Activated CD8-positive, alpha-beta T cell treated with anti-CD3 and anti-CD28 coated beads, Interleukin-2, amount 10 ng/mL, durations not matched to agents 7 days and 5 days (primary cell): ENCODE measurements at regions not wholly inside any gene's neighbourhood (a gene's known extent, or its start where the extent isn't known, plus 50 kb on each side); places are given as distances from the start of the nearest gene placed in this dataset.

Source experiments
- ATAC-seq: fragments of 150-1000 bp; cut with Tn5 transposase; one replicate; pipeline ENCODE4 v1.10.0; 2021; ENCODE audit warnings: moderate library complexity
- CTCF ChIA-PET: fragments of 350-600 bp; sonication (Branson Sonifier 250); formaldehyde crosslinking; loops from one replicate; lab custom pipeline; 2021; ENCODE audit warnings: antibody characterized with exemption; lab: Charles Lee
- POLR2A ChIA-PET: fragments of 350-600 bp; sonication (Branson Sonifier 250); formaldehyde crosslinking; loops from one replicate; lab custom pipeline; 2021; ENCODE audit warnings: antibody characterized with exemption; lab: Charles Lee
- DNase-seq: peaks from one replicate; pipeline ENCODE4 v3.0.0-alpha.2; 2020
- H3K27ac Mint-ChIP-seq: one replicate; pipeline ENCODE4 v1.8.0; 2021; ENCODE audit warnings: mild to moderate bottlenecking, mixed read lengths
- H3K27me3 Mint-ChIP-seq: one replicate; pipeline ENCODE4 v1.8.0; 2021; ENCODE audit warnings: low read depth, mixed read lengths
- H3K36me3 Mint-ChIP-seq: one replicate; pipeline ENCODE4 v1.8.0; 2021; ENCODE audit warnings: low read depth, mixed read lengths
- H3K4me1 Mint-ChIP-seq: one replicate; pipeline ENCODE4 v1.8.0; 2021; ENCODE audit warnings: low read depth, mixed read lengths
- H3K4me3 Mint-ChIP-seq: one replicate; pipeline ENCODE4 v1.8.0; 2021; ENCODE audit warnings: mild to moderate bottlenecking, mixed read lengths
- H3K9me3 Mint-ChIP-seq: one replicate; pipeline ENCODE4 v1.8.0; 2022; ENCODE audit warnings: mixed read lengths; ENCODE audit not compliant: insufficient read depth

- DNase-seq: no peak
- no peak for ATAC-seq
- POLR2A ChIA-PET: no interaction called here
- H3K9me3 Mint-ChIP-seq: no peaks in the 10 kb centered on the region
- no peaks in the 10 kb centered on the region for H3K36me3 Mint-ChIP-seq
- peaks cover 7% of the 10 kb centered on the region for H3K27me3 Mint-ChIP-seq
- no peak overlapping the region for H3K27ac Mint-ChIP-seq
- H3K4me3 Mint-ChIP-seq: no peak overlapping the region
- CTCF ChIA-PET: no interaction called here
- no peaks in the 10 kb centered on the region for H3K4me1 Mint-ChIP-seq
Observed at GRCh38 chr1:181264821-181265220, 176.3 kb downstream of the IER5 start.

GRCh38 chr1:181284978-181285377 lies 196.5 kb downstream of the IER5 start:
- ChIA-PET POLR2A (no interaction called here), CTCF (no interaction called here)
- Mint-ChIP-seq H3K4me1 (no peaks in the 10 kb centered on the region), H3K27ac (no peak overlapping the region), H3K36me3 (no peaks in the 10 kb centered on the region), H3K27me3 (peaks cover 12% of the 10 kb centered on the region), H3K4me3 (no peak overlapping the region), H3K9me3 (peaks cover 4% of the 10 kb centered on the region)
- DNase-seq (no peak), ATAC-seq (no peak)

- POLR2A ChIA-PET: no interaction called here
- H3K36me3 Mint-ChIP-seq: no peaks in the 10 kb centered on the region
Observed at GRCh38 chr1:181295217-181295616, 188.1 kb upstream of the CACNA1E start.

GRCh38 chr1:181296180-181296579 lies 187.1 kb upstream of the CACNA1E start:
- DNase-seq (no peak), ATAC-seq (no peak)
- no peak overlapping the region for H3K4me3 Mint-ChIP-seq
- H3K27ac Mint-ChIP-seq: no peak overlapping the region
- H3K9me3 Mint-ChIP-seq: no peaks in the 10 kb centered on the region
- peaks cover 12% of the 10 kb centered on the region for H3K27me3 Mint-ChIP-seq
- no peaks in the 10 kb centered on the region for H3K4me1 Mint-ChIP-seq
- H3K36me3 Mint-ChIP-seq: no peaks in the 10 kb centered on the region
- POLR2A ChIA-PET: no interaction called here
- CTCF ChIA-PET: interaction anchor here (0.6 to 1.6 kb wide), 2 partner anchors 100 to 106 kb away, joined by 3 read pairs; no protein-coding TSS in a partner anchor

More at GRCh38 chr1:181295217-181295616, 188.1 kb upstream of the CACNA1E start:
- DNase-seq (no peak), ATAC-seq (no peak)
- CTCF ChIA-PET: no interaction called here
- Mint-ChIP-seq H3K4me1 (no peaks in the 10 kb centered on the region), H3K27me3 (peaks cover 12% of the 10 kb centered on the region), H3K9me3 (no peaks in the 10 kb centered on the region), H3K27ac (no peak overlapping the region), H3K4me3 (no peak overlapping the region)

- H3K9me3 Mint-ChIP-seq: no peaks in the 10 kb centered on the region
- H3K4me1 Mint-ChIP-seq: no peaks in the 10 kb centered on the region
- DNase-seq (no peak), ATAC-seq (no peak)
- H3K4me3 Mint-ChIP-seq: no peak overlapping the region
- CTCF ChIA-PET: interaction anchor here (0.8 kb wide), 1 partner anchor 117 kb away, joined by 3 read pairs; no protein-coding TSS in a partner anchor
- peaks cover 21% of the 10 kb centered on the region for H3K27me3 Mint-ChIP-seq
- H3K36me3 Mint-ChIP-seq: no peaks in the 10 kb centered on the region
- POLR2A ChIA-PET: interaction anchor here (1.2 kb wide), 1 partner anchor 21 kb away, joined by 3 read pairs; no protein-coding TSS in a partner anchor
- H3K27ac Mint-ChIP-seq: no peak overlapping the region
Observed at GRCh38 chr1:181308098-181308497, 175.2 kb upstream of the CACNA1E start.

GRCh38 chr1:181310560-181310959 lies 172.8 kb upstream of the CACNA1E start:
- ChIA-PET CTCF (no interaction called here), POLR2A (no interaction called here)
- Mint-ChIP-seq H3K36me3 (no peaks in the 10 kb centered on the region), H3K4me1 (peaks cover 12% of the 10 kb centered on the region), H3K27ac (no peak overlapping the region), H3K27me3 (peaks cover 27% of the 10 kb centered on the region), H3K9me3 (no peaks in the 10 kb centered on the region), H3K4me3 (no peak overlapping the region)
- no peak for ATAC-seq
- no peak for DNase-seq

- no peak for ATAC-seq
- no peaks in the 10 kb centered on the region for H3K9me3 Mint-ChIP-seq
- POLR2A ChIA-PET: no interaction called here
- no peaks in the 10 kb centered on the region for H3K36me3 Mint-ChIP-seq
- H3K27ac Mint-ChIP-seq: no peak overlapping the region
- CTCF ChIA-PET: interaction anchor here (1.1 to 1.3 kb wide), 2 partner anchors 112 to 123 kb away, joined by 4 read pairs; no protein-coding TSS in a partner anchor
- H3K4me3 Mint-ChIP-seq: no peak overlapping the region
- peaks cover 48% of the 10 kb centered on the region for H3K27me3 Mint-ChIP-seq
- DNase-seq: no peak
- peaks cover 20% of the 10 kb centered on the region for H3K4me1 Mint-ChIP-seq
Observed at GRCh38 chr1:181312946-181313345, 170.4 kb upstream of the CACNA1E start.

GRCh38 chr1:181313466-181313865 lies 169.9 kb upstream of the CACNA1E start:
- Mint-ChIP-seq H3K27me3 (peaks cover 52% of the 10 kb centered on the region), H3K4me3 (no peak overlapping the region), H3K9me3 (no peaks in the 10 kb centered on the region), H3K36me3 (no peaks in the 10 kb centered on the region), H3K27ac (no peak overlapping the region), H3K4me1 (peaks cover 24% of the 10 kb centered on the region)
- no peak for ATAC-seq
- DNase-seq: no peak
- POLR2A ChIA-PET: no interaction called here
- CTCF ChIA-PET: interaction anchor here (1.1 to 1.3 kb wide), 2 partner anchors 111 to 123 kb away, joined by 4 read pairs; no protein-coding TSS in a partner anchor

- ATAC-seq: no peak
- peaks cover 58% of the 10 kb centered on the region for H3K27me3 Mint-ChIP-seq
- no peak overlapping the region for H3K27ac Mint-ChIP-seq
- no peaks in the 10 kb centered on the region for H3K9me3 Mint-ChIP-seq
- H3K36me3 Mint-ChIP-seq: no peaks in the 10 kb centered on the region
- peaks cover 29% of the 10 kb centered on the region for H3K4me1 Mint-ChIP-seq
- POLR2A ChIA-PET: no interaction called here
- DNase-seq: no peak
- CTCF ChIA-PET: interaction anchor here (1.1 to 1.3 kb wide), 3 partner anchors 71 to 124 kb away, joined by 3 to 4 read pairs (median 4); no protein-coding TSS in a partner anchor
- no peak overlapping the region for H3K4me3 Mint-ChIP-seq
Observed at GRCh38 chr1:181314010-181314409, 169.3 kb upstream of the CACNA1E start.

GRCh38 chr1:181314959-181315358 lies 168.4 kb upstream of the CACNA1E start:
- no peak for ATAC-seq
- Mint-ChIP-seq H3K9me3 (no peaks in the 10 kb centered on the region), H3K4me3 (no peak overlapping the region), H3K4me1 (peaks cover 30% of the 10 kb centered on the region), H3K27ac (no peak overlapping the region), H3K36me3 (no peaks in the 10 kb centered on the region), H3K27me3 (peaks cover 67% of the 10 kb centered on the region)
- ChIA-PET POLR2A (no interaction called here), CTCF (interaction anchor here (1.1 kb wide), 1 partner anchor 70 kb away, joined by 3 read pairs; no protein-coding TSS in a partner anchor)
- no peak for DNase-seq

GRCh38 chr1:181317261-181317930 lies 165.9 kb upstream of the CACNA1E start:
- Mint-ChIP-seq H3K36me3 (no peaks in the 10 kb centered on the region), H3K27me3 (peaks cover 78% of the 10 kb centered on the region), H3K4me1 (peaks cover 30% of the 10 kb centered on the region), H3K27ac (no peak overlapping the region), H3K4me3 (peak overlapping the region; percentile 52), H3K9me3 (no peaks in the 10 kb centered on the region)
- ATAC-seq (no peak), DNase-seq (peak; percentile 21)
- ChIA-PET POLR2A (no interaction called here), CTCF (no interaction called here)

GRCh38 chr1:181318022-181318857 lies 165.1 kb upstream of the CACNA1E start:
- Mint-ChIP-seq H3K36me3 (no peaks in the 10 kb centered on the region), H3K27ac (no peak overlapping the region), H3K9me3 (no peaks in the 10 kb centered on the region), H3K4me1 (peaks cover 30% of the 10 kb centered on the region), H3K4me3 (peak overlapping the region; percentile 52), H3K27me3 (peaks cover 71% of the 10 kb centered on the region)
- ATAC-seq: peak; percentile 50
- peak; percentile 20 for DNase-seq
- ChIA-PET CTCF (interaction anchor here (1.9 kb wide), 1 partner anchor 107 kb away, joined by 5 read pairs; no protein-coding TSS in a partner anchor), POLR2A (no interaction called here)
